Transverse colon (tissue), 4 donors: ENCODE measurements at regions not wholly inside any gene's neighbourhood (a gene's known extent, or its start where the extent isn't known, plus 50 kb on each side); places are given as distances from the start of the nearest gene placed in this dataset.

ENCODE experiments used
- EP300 ChIP-seq: sonication (generic); formaldehyde crosslinking; IDR thresholded peaks from one replicate; pipeline ENCODE4 v1.6.1; 2017; ENCODE audit warnings: antibody characterized with exemption, low read depth
- POLR2A ChIP-seq: fragments of 450-650 bp; IDR thresholded peaks from one replicate; pipeline ENCODE4 v1.6.1; 2016; ENCODE audit warnings: antibody characterized with exemption, mild to moderate bottlenecking, moderate library complexity
- POLR2AphosphoS5 ChIP-seq, 3 donors: sonication (generic); formaldehyde crosslinking; IDR thresholded peaks; one replicate each; pipeline ENCODE4 v1.6.1; 2016; ENCODE audit warnings: antibody characterized with exemption in 3 of 3
- TF ChIP-seq, protein P1 (sequence below), 5 experiments: fragments of 200-600 bp in 3 of 5; fragments of 450-650 bp in 2 of 5; sonication (generic) in 3 of 5; IDR thresholded peaks; 1 replicate in 2 of 5; 2 replicates in 3 of 5; pipeline ENCODE4 v1.5.1; 2016 to 2017; ENCODE audit warnings: antibody characterized with exemption in 5 of 5, inconsistent platforms in 3 of 5, mild to moderate bottlenecking in 2 of 5, moderate library complexity in 1 of 5

GRCh38 chr14:89654998-89655397 is 238.0 kb upstream of the FOXN3 start:
- TF ChIP-seq, protein P1, sequence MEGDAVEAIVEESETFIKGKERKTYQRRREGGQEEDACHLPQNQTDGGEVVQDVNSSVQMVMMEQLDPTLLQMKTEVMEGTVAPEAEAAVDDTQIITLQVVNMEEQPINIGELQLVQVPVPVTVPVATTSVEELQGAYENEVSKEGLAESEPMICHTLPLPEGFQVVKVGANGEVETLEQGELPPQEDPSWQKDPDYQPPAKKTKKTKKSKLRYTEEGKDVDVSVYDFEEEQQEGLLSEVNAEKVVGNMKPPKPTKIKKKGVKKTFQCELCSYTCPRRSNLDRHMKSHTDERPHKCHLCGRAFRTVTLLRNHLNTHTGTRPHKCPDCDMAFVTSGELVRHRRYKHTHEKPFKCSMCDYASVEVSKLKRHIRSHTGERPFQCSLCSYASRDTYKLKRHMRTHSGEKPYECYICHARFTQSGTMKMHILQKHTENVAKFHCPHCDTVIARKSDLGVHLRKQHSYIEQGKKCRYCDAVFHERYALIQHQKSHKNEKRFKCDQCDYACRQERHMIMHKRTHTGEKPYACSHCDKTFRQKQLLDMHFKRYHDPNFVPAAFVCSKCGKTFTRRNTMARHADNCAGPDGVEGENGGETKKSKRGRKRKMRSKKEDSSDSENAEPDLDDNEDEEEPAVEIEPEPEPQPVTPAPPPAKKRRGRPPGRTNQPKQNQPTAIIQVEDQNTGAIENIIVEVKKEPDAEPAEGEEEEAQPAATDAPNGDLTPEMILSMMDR (IDR thresholded peaks at IDR 0.05) = no peak
- TF ChIP-seq POLR2A (no peak), EP300 (no peak), POLR2AphosphoS5 (IDR thresholded peaks at IDR 0.05) (no peak)
